ENCODE measurements at regions not wholly inside any gene's neighbourhood (a gene's known extent, or its start where the extent isn't known, plus 50 kb on each side); places are given as distances from the start of the nearest gene placed in this dataset.
"Not testable (repeated sequence)": the region's sequence is repeated elsewhere in the genome, so short reads cannot be mapped to it uniquely, and the experiment has no call there.

- DNase-seq; H3K4me1 Mint-ChIP-seq; H3K27me3 Mint-ChIP-seq; POLR2A ChIA-PET; H3K36me3 Mint-ChIP-seq (ENCODE audit: low read depth); H3K9me3 Mint-ChIP-seq; H3K27ac Mint-ChIP-seq; H3K4me3 Mint-ChIP-seq; CTCF ChIA-PET: not testable (repeated sequence)
Measured at GRCh38 chr18:4678685-4679084, 223.6 kb upstream of the DLGAP1 start.

DNA sequence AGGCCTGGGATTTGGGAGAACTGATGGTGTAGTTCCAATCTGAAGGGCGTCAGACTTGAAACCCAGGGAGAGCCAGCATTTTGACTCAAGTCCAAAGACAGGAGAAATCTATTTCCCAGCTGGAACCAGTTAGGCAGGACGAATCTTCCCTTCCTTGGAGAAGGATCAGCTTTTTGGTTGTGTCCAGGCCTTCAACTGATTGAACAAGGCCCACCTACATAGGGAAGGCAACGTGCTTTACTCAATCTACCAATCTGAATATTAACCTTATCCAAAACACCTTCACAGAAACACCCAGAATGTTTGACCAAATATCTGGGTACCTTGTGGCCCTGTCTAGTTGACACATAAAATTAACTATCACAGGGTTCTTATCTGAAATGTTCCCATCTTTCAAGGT is 221.9 kb upstream of the DLGAP1 start:
- H3K27ac Mint-ChIP-seq = no peak overlapping the region
- no peaks in the 10 kb centered on the region for H3K27me3 Mint-ChIP-seq
- DNase-seq = no peak
- CTCF ChIA-PET = no interaction called here
- no peaks in the 10 kb centered on the region for H3K4me1 Mint-ChIP-seq
- H3K9me3 Mint-ChIP-seq = peaks cover 13% of the 10 kb centered on the region
- no peak overlapping the region for H3K4me3 Mint-ChIP-seq
- POLR2A ChIA-PET = no interaction called here
- no peaks in the 10 kb centered on the region for H3K36me3 Mint-ChIP-seq (ENCODE audit: low read depth)

DNA sequence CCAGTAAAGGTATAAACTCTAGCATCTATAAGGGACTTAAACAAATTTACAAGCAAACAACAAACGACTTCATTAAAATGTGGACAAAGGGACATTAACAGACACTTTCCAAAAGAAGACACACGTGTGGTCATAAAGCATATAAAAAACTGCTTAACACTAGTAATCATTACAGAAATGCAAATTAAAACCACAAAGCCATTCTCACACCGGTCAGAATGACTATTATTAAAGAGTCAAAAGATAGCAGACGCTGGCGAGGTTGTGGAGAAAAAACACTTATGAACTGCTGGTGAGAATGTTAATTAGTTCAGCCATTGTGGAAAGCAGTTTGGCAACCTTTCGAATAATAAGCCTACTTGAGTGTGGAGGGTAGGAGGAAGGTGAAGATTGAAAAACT is 217.1 kb upstream of the DLGAP1 start:
- no peaks in the 10 kb centered on the region for H3K4me1 Mint-ChIP-seq
- no peaks in the 10 kb centered on the region for H3K27me3 Mint-ChIP-seq
- CTCF ChIA-PET = no interaction called here
- H3K36me3 Mint-ChIP-seq (ENCODE audit: low read depth) = no peaks in the 10 kb centered on the region
- H3K27ac Mint-ChIP-seq = no peak overlapping the region
- H3K4me3 Mint-ChIP-seq = no peak overlapping the region
- H3K9me3 Mint-ChIP-seq = peaks cover 37% of the 10 kb centered on the region
- POLR2A ChIA-PET = no interaction called here
- DNase-seq = no peak

- ChIA-PET CTCF (no interaction called here), POLR2A (no interaction called here)
- no peaks in the 10 kb centered on the region for H3K36me3 Mint-ChIP-seq (ENCODE audit: low read depth)
- H3K9me3 Mint-ChIP-seq = peaks cover 4% of the 10 kb centered on the region
- H3K4me1 Mint-ChIP-seq = no peaks in the 10 kb centered on the region
- DNase-seq = no peak
- H3K27ac Mint-ChIP-seq = no peak overlapping the region
- no peak overlapping the region for H3K4me3 Mint-ChIP-seq
- H3K27me3 Mint-ChIP-seq = no peaks in the 10 kb centered on the region
Measured at GRCh38 chr18:4658804-4659203, 203.7 kb upstream of the DLGAP1 start.

DNA sequence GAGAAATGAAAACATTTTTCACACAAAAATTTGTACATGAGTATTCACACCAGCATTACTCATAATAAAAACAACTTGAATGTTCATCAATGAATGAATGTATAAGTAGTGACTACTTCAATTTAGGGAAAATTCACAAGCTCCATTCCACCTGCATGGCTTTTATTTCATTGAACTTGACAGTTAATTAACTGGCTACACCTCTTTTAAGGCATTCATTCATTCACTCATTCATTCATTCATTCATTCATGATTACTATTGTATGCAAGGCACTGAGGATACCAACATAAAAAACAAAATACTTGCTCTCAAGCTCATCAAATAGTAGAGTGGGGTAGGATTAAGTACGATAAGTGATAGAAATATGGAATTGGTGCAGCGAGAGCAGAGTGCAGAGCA is 198.3 kb upstream of the DLGAP1 start:
- no peak for DNase-seq
- Mint-ChIP-seq H3K36me3 (ENCODE audit: low read depth) (no peaks in the 10 kb centered on the region), H3K4me3 (no peak overlapping the region), H3K9me3 (no peaks in the 10 kb centered on the region), H3K27ac (no peak overlapping the region), H3K4me1 (no peaks in the 10 kb centered on the region), H3K27me3 (no peaks in the 10 kb centered on the region)
- CTCF ChIA-PET = no interaction called here
- POLR2A ChIA-PET = no interaction called here

- POLR2A ChIA-PET = no interaction called here
Measured at GRCh38 chr18:4641771-4642368, 186.8 kb upstream of the DLGAP1 start.

GRCh38 chr18:4640349-4641012 is 185.4 kb upstream of the DLGAP1 start:
- H3K9me3 Mint-ChIP-seq = peaks cover 13% of the 10 kb centered on the region
- no peak overlapping the region for H3K4me3 Mint-ChIP-seq
- H3K27me3 Mint-ChIP-seq = no peaks in the 10 kb centered on the region
- DNase-seq = no peak
- no peaks in the 10 kb centered on the region for H3K4me1 Mint-ChIP-seq
- ChIA-PET POLR2A (no interaction called here), CTCF (no interaction called here)
- no peak overlapping the region for H3K27ac Mint-ChIP-seq
- no peaks in the 10 kb centered on the region for H3K36me3 Mint-ChIP-seq (ENCODE audit: low read depth)

More at GRCh38 chr18:4641771-4642368, 186.8 kb upstream of the DLGAP1 start:
- CTCF ChIA-PET = no interaction called here
- Mint-ChIP-seq H3K27ac (no peak overlapping the region), H3K9me3 (peaks cover 13% of the 10 kb centered on the region), H3K27me3 (no peaks in the 10 kb centered on the region), H3K4me1 (no peaks in the 10 kb centered on the region), H3K4me3 (no peak overlapping the region), H3K36me3 (ENCODE audit: low read depth) (no peaks in the 10 kb centered on the region)
- DNase-seq = no peak

- CTCF ChIA-PET = no interaction called here
- no peak overlapping the region for H3K27ac Mint-ChIP-seq
- H3K36me3 Mint-ChIP-seq (ENCODE audit: low read depth) = no peaks in the 10 kb centered on the region
- no peak for DNase-seq
- H3K4me3 Mint-ChIP-seq = no peak overlapping the region
- H3K4me1 Mint-ChIP-seq = no peaks in the 10 kb centered on the region
- H3K27me3 Mint-ChIP-seq = no peaks in the 10 kb centered on the region
- POLR2A ChIA-PET = no interaction called here
- peaks cover 13% of the 10 kb centered on the region for H3K9me3 Mint-ChIP-seq
Measured at GRCh38 chr18:4639628-4640310, 184.7 kb upstream of the DLGAP1 start.

DNA sequence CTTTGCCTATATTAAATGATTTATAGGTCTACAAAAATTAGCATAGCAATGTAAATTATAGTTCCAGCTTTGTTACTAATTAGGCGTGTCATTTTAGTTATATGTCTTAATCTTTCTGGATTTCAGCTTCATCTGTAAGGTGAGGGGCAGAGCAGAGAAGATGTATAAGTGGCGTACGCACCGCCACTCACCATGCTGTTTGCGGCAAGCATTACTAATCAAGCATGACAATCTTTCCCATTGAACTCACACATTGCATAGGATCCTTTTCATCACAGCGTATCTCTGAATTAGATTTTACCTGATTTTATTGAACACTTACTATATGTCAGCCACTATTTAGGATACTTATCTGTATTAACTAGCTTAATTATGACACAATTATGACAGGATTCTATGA is 183.6 kb upstream of the DLGAP1 start:
- Mint-ChIP-seq H3K9me3 (peaks cover 13% of the 10 kb centered on the region), H3K4me3 (no peak overlapping the region), H3K27ac (no peak overlapping the region), H3K4me1 (no peaks in the 10 kb centered on the region), H3K36me3 (ENCODE audit: low read depth) (no peaks in the 10 kb centered on the region), H3K27me3 (no peaks in the 10 kb centered on the region)
- ChIA-PET POLR2A (no interaction called here), CTCF (no interaction called here)
- no peak for DNase-seq

- no peak overlapping the region for H3K4me3 Mint-ChIP-seq
- CTCF ChIA-PET = no interaction called here
- H3K27me3 Mint-ChIP-seq = no peaks in the 10 kb centered on the region
- peaks cover 12% of the 10 kb centered on the region for H3K9me3 Mint-ChIP-seq
- H3K36me3 Mint-ChIP-seq (ENCODE audit: low read depth) = no peaks in the 10 kb centered on the region
- no peak for DNase-seq
- no peaks in the 10 kb centered on the region for H3K4me1 Mint-ChIP-seq
- H3K27ac Mint-ChIP-seq = no peak overlapping the region
- POLR2A ChIA-PET = no interaction called here
Measured at GRCh38 chr18:4637876-4638275, 182.8 kb upstream of the DLGAP1 start.

DNA sequence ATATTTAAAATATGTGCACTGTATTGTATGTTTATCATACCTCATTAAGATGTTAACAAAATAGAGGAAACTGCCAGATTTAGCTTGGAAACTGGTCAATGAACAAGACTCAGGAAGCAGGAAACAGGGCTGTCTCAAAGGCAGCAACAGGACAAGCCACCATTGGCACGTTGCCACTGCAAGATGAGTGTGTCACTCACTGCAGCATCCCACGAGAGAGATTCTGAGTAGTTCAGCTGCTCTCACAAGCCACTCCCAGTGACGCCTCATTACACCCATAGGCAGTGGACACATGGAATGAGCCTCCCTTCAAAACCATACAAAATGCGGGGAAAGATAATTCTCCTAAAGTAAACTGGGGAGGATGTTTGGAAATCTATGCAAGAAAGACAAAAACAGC is 181.9 kb upstream of the DLGAP1 start:
- Mint-ChIP-seq H3K27me3 (no peaks in the 10 kb centered on the region), H3K4me3 (no peak overlapping the region), H3K9me3 (peaks cover 16% of the 10 kb centered on the region), H3K27ac (no peak overlapping the region), H3K4me1 (no peaks in the 10 kb centered on the region), H3K36me3 (ENCODE audit: low read depth) (no peaks in the 10 kb centered on the region)
- ChIA-PET CTCF (no interaction called here), POLR2A (no interaction called here)
- DNase-seq = no peak

DNA sequence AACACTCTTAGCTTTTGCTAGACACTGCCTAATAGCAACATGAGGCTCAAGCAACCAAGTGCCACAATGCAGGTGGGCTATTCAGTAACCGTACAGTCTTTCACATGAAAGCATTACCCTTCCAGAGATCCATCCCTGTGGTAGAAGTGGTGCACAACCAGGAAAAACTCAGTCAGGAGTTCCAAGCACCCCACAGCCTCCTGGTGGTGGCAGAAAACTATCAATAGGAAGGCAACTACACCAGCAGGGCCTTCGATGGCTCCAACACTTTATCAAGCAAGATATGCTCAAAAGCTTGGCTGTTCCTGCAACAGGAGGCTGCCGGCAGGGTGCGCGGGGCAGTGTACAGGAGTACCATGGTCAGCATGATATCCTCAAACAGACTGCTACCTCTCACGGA is 176.1 kb upstream of the DLGAP1 start:
- H3K9me3 Mint-ChIP-seq = peaks cover 4% of the 10 kb centered on the region
- ChIA-PET CTCF (no interaction called here), POLR2A (no interaction called here)
- no peak for DNase-seq
- no peaks in the 10 kb centered on the region for H3K36me3 Mint-ChIP-seq (ENCODE audit: low read depth)
- H3K4me3 Mint-ChIP-seq = no peak overlapping the region
- H3K27me3 Mint-ChIP-seq = no peaks in the 10 kb centered on the region
- H3K27ac Mint-ChIP-seq = no peak overlapping the region
- H3K4me1 Mint-ChIP-seq = no peaks in the 10 kb centered on the region

DNA sequence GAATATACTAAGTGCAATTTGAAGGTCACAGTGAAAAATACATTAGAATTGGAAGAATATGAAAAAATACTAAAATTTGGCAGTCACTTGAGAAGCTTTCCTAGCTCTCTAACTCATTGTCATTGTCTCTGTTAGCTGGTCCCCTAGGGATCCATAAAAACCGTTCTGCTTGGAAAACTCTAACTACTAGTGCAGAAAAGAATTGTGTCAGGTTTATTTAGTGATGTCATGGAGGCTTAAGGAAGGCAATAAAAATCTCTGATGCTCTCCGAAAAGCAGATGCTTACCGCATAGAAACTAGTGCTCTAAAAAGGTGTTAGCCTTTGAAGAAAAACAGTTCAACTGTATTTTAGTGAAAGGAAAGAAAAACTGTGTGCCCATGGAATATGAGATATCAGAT is 150.1 kb upstream of the DLGAP1 start:
- Mint-ChIP-seq H3K27ac (no peak overlapping the region), H3K9me3 (peaks cover 5% of the 10 kb centered on the region), H3K27me3 (no peaks in the 10 kb centered on the region), H3K36me3 (ENCODE audit: low read depth) (no peaks in the 10 kb centered on the region), H3K4me1 (no peaks in the 10 kb centered on the region), H3K4me3 (no peak overlapping the region)
- ChIA-PET POLR2A (no interaction called here), CTCF (interaction anchor here (0.7 kb wide), 1 partner anchor 31 kb away, joined by 3 read pairs; no protein-coding TSS in a partner anchor)
- no peak for DNase-seq

- Mint-ChIP-seq H3K4me3 (no peak overlapping the region), H3K27ac (no peak overlapping the region), H3K4me1 (no peaks in the 10 kb centered on the region), H3K9me3 (peaks cover 5% of the 10 kb centered on the region), H3K36me3 (ENCODE audit: low read depth) (no peaks in the 10 kb centered on the region), H3K27me3 (no peaks in the 10 kb centered on the region)
- DNase-seq = no peak
- CTCF ChIA-PET = no interaction called here
- POLR2A ChIA-PET = no interaction called here
Measured at GRCh38 chr18:4603955-4604354, 148.8 kb upstream of the DLGAP1 start.

Measured in activated CD4-positive, alpha-beta T cell treated with anti-CD3 and anti-CD28 coated beads, Interleukin-2, amount 10 ng/mL, durations not matched to agents 7 days and 5 days (primary cell).